HepG2 (cell line): ENCODE measurements at regions not wholly inside any gene's neighbourhood (a gene's known extent, or its start where the extent isn't known, plus 50 kb on each side); places are given as distances from the start of the nearest gene placed in this dataset.

Source experiments
- ATAC-seq: fragments of 200-7000 bp; cut with Tn5 transposase; 3 replicates; pipeline ENCODE4 v1.9.1; 2020; ENCODE audit warnings: mild to moderate bottlenecking, moderate library complexity
- BruUV-seq: library from RNA; stranded (reverse); fragments of 400-500 nt; replicated peaks from 2 replicates; lab custom pipeline; 2021; lab: Mats Ljungman, UMichigan
- CTCF ChIA-PET: fragments of 300-600 bp; formaldehyde crosslinking; extraction: SDS; loops from one replicate; lab custom pipeline; 2021; ENCODE audit warnings: low total read pairs, inconsistent platforms, low intra/inter-chr PET ratio; lab: Yijun Ruan, JAX
- POLR2A ChIA-PET: fragments of 350-600 bp; sonication (Branson Sonifier 250); formaldehyde crosslinking; loops from one replicate; lab custom pipeline; 2020; ENCODE audit warnings: antibody characterized with exemption, inconsistent platforms; lab: Yijun Ruan, JAX
- DNase-seq: peaks from one replicate; pipeline ENCODE4 v3.0.0-alpha.2; 2015; ENCODE audit warnings: low spot score
- FAIRE-seq: peaks from 3 replicates; lab custom pipeline; 2011; peaks lifted over from hg19 to GRCh38; lab: Jason Lieb, UNC
- H2AFZ ChIP-seq: one replicate; pipeline ENCODE4 v1.6.1; 2011; ENCODE audit warnings: low read length, inconsistent platforms
- H3K27ac ChIP-seq: fragments of 300-600 bp; 3 replicates; pipeline ENCODE4 v1.8.0; 2011; ENCODE audit warnings: mixed run types, mild to moderate bottlenecking, mixed read lengths, low read length, inconsistent platforms; ENCODE audit not compliant: insufficient read depth; ENCODE audit errors: extremely low read length
- H3K27me3 ChIP-seq, 2 experiments: fragments of 200-600 bp in 1 of 2; 2 replicates in 1 of 2; 3 replicates in 1 of 2; pipeline versions ENCODE4 v1.6.0 to v1.8.0; 2011; ENCODE audit warnings: low read length in 2 of 2, mild to moderate bottlenecking in 2 of 2, moderate library complexity in 2 of 2, inconsistent platforms in 1 of 2; ENCODE audit not compliant: insufficient read depth in 2 of 2, control insufficient read depth in 1 of 2
- H3K36me3 ChIP-seq, 2 experiments: fragments of 200-600 bp in 1 of 2; replicated peaks in 1 of 2; 2 replicates in 1 of 2; 3 replicates in 1 of 2; pipeline versions ENCODE4 v1.5.1 to v1.8.0; 2011; ENCODE audit warnings: low read length in 2 of 2, inconsistent platforms in 1 of 2; ENCODE audit not compliant: insufficient read depth in 2 of 2, control insufficient read depth in 1 of 2
- H3K4me1 ChIP-seq: 2 replicates; pipeline ENCODE4 v1.5.1; 2012; ENCODE audit warnings: low read length, inconsistent platforms; ENCODE audit not compliant: insufficient read depth
- H3K4me2 ChIP-seq: 2 replicates; pipeline ENCODE4 v1.6.0; 2011; ENCODE audit warnings: low read depth, low read length, inconsistent platforms
- H3K4me3 ChIP-seq, 3 experiments: fragments of 200-600 bp in 1 of 3; sonication (generic), shearing (Covaris generic) in 1 of 3; replicated peaks in 1 of 3; 2 replicates each; pipeline ENCODE4 v1.5.1; 2011 to 2016; ENCODE audit warnings: low read length in 3 of 3, inconsistent platforms in 2 of 3, low read depth in 2 of 3, mild to moderate bottlenecking in 2 of 3, control low read depth in 1 of 3, mixed read lengths in 1 of 3; ENCODE audit not compliant: insufficient read depth in 1 of 3
- H3K79me2 ChIP-seq: one replicate; pipeline ENCODE4 v1.6.1; 2011; ENCODE audit warnings: low read length, inconsistent platforms; ENCODE audit not compliant: insufficient read depth
- H3K9ac ChIP-seq: 2 replicates; pipeline ENCODE4 v1.6.0; 2011; ENCODE audit warnings: mild to moderate bottlenecking, low read depth, low read length, inconsistent platforms; ENCODE audit not compliant: insufficient read depth
- H3K9me3 ChIP-seq: 2 replicates; pipeline ENCODE4 v1.5.1; 2012; ENCODE audit warnings: mild to moderate bottlenecking, low read length
- H4K20me1 ChIP-seq: 2 replicates; pipeline ENCODE4 v1.6.0; 2011; ENCODE audit warnings: inconsistent platforms, mild to moderate bottlenecking, low read length, moderate library complexity; ENCODE audit not compliant: insufficient read depth
- KLF6 ChIP-seq: IDR thresholded peaks from 2 replicates; pipeline ENCODE4 v1.8.0; 2016; ENCODE audit warnings: missing biosample characterization, missing genetic modification reagents
- SOX5 ChIP-seq: IDR thresholded peaks from 2 replicates; pipeline ENCODE4 v1.6.1; 2016; ENCODE audit warnings: borderline replicate concordance
- ZNF577 ChIP-seq: sonication (generic); formaldehyde crosslinking; IDR thresholded peaks from 2 replicates; pipeline ENCODE4 v1.4.0; 2020; ENCODE audit warnings: mild to moderate bottlenecking, low read depth, missing genetic modification reagents, borderline replicate concordance
- ZNF646 ChIP-seq: sonication (generic); formaldehyde crosslinking; IDR thresholded peaks from 2 replicates; pipeline ENCODE4 v1.9.0; 2021; ENCODE audit warnings: mild to moderate bottlenecking, missing genetic modification reagents
- WGBS: methylation state at CpG from one replicate; pipeline ENCODE4 v1.1.6; 2017; ENCODE audit warnings: low lambda C conversion rate; 5-methylcytosine and 5-hydroxymethylcytosine counted together
- in situ Hi-C: cut with HindIII; loops from 2 replicates; pipeline ENCODE4 v1.10.0; 2017; ENCODE audit warnings: low pct_unique_long_range_greater_than_20kb; ENCODE audit not compliant: extremely low pct_ligation_motif_present
- intact Hi-C: fragments of 100-400 bp; cut with micrococcal nuclease; formaldehyde crosslinking; loops from one replicate; pipeline ENCODE4 v1.10.0; 2022; ENCODE audit not compliant: unreplicated experiment
- TF ChIP-seq, protein P1 (sequence below): sonication (generic); formaldehyde crosslinking; IDR thresholded peaks from 2 replicates; pipeline ENCODE4 v1.8.0; 2022; ENCODE audit warnings: mild to moderate bottlenecking, missing genetic modification reagents; ENCODE audit not compliant: insufficient replicate concordance

DNA sequence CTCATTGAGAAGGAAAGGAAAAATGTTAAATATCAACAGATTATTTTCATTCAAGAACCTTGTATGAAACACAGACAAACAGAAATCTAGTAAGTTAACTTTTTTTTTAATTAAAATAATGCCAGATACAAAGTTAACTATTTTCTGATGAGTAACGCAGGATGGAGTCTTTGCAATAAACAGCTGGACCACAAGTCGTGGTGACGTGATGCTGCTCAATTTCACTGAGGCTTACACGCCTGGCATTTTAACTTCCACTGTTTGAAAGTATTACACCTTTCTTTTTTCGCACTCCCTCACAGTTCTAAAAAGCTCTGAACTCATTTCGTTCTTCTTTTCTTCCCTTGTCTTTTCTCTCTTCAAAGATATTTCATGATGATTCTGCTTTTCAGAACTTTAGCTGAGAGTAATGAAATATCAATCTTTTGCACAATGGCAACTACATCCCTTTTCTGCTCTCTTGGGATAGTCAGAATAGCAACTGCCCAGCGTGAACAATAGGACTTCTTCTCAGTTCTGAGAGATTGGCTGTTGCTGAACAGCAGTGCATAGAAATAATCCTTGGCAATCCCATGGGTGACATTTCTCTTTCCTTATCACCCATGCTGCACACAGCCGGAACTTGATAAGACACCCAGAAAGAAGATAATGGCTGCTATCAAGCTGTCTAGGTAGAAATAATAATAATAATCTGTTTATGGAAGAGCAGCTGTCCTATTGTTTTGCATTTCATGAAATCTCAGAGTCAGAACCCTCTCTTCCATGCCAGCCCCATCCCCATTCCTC is 160.5 kb downstream of the BTG1 start:
- Histone ChIP-seq H3K27ac (no peak overlapping the region), H3K79me2 (no peaks in the 10 kb centered on the region), H3K4me2 (no peak overlapping the region), H2AFZ (no peak overlapping the region), H3K9ac (no peak overlapping the region), H4K20me1 (no peaks in the 10 kb centered on the region), H3K9me3 (no peaks in the 10 kb centered on the region), H3K27me3 (no peaks in the 10 kb centered on the region; a peak in 1 of 5 replicates), H3K4me3 (no peak overlapping the region), H3K36me3 (no peaks in the 10 kb centered on the region), H3K4me1 (no peaks in the 10 kb centered on the region)
- no peak for DNase-seq
- intact Hi-C loops = no loop called here
- ChIA-PET POLR2A (no interaction called here), CTCF (no interaction called here)
- ATAC-seq = no peak
- WGBS = 37% methylated on average over 8 of the region's 8 CpGs
- in situ Hi-C loops = no loop called here
- no peak for FAIRE-seq
- TF ChIP-seq KLF6 (CRISPR knock-in tag) (no peak), ZNF646 (CRISPR knock-in tag) (no peak), ZNF577 (no peak), SOX5 (CRISPR knock-in tag) (no peak)
- TF ChIP-seq, protein P1, sequence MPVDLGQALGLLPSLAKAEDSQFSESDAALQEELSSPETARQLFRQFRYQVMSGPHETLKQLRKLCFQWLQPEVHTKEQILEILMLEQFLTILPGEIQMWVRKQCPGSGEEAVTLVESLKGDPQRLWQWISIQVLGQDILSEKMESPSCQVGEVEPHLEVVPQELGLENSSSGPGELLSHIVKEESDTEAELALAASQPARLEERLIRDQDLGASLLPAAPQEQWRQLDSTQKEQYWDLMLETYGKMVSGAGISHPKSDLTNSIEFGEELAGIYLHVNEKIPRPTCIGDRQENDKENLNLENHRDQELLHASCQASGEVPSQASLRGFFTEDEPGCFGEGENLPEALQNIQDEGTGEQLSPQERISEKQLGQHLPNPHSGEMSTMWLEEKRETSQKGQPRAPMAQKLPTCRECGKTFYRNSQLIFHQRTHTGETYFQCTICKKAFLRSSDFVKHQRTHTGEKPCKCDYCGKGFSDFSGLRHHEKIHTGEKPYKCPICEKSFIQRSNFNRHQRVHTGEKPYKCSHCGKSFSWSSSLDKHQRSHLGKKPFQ = no peak
- no TSS peak for BruUV-seq
